ENCODE measurements at regions not wholly inside any gene's neighbourhood (a gene's known extent, or its start where the extent isn't known, plus 50 kb on each side); places are given as distances from the start of the nearest gene placed in this dataset.

GRCh38 chr12:130074661-130075406, 87.4 kb upstream of the FZD10 start:
- no peak for DNase-seq

GRCh38 chr12:130075497-130076076, 86.7 kb upstream of the FZD10 start:
- no peak for DNase-seq

- DNase-seq, result no peak
Measured at GRCh38 chr12:130076126-130076525, 86.1 kb upstream of the FZD10 start.

GRCh38 chr12:130076752-130077151, 85.5 kb upstream of the FZD10 start:
- DNase-seq, result no peak

- DNase-seq, result no peak
Measured at GRCh38 chr12:130078852-130079251, 83.4 kb upstream of the FZD10 start.

DNA sequence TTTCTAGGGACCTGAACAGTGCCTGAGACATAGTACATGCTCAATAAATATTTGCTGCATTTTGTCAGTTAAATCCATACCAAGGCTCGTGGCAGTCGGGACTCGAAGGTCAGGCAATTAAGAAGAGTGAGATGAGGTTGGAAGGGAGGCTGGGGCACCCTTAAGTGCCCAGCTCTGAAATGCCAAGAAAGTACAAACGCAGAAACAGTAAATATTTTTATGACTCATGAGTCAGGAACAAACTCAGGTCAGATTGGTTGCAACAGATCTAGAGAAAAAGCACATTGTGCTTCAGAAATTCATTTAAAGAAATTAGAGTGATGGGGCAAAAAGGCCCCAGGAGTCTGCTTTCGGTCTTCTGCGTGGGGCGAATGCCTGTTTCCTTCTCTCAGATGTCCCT, 83.0 kb upstream of the FZD10 start:
- DNase-seq, result no peak

- no peak for DNase-seq
Measured at GRCh38 chr12:130080205-130080604, 82.1 kb upstream of the FZD10 start.

DNA sequence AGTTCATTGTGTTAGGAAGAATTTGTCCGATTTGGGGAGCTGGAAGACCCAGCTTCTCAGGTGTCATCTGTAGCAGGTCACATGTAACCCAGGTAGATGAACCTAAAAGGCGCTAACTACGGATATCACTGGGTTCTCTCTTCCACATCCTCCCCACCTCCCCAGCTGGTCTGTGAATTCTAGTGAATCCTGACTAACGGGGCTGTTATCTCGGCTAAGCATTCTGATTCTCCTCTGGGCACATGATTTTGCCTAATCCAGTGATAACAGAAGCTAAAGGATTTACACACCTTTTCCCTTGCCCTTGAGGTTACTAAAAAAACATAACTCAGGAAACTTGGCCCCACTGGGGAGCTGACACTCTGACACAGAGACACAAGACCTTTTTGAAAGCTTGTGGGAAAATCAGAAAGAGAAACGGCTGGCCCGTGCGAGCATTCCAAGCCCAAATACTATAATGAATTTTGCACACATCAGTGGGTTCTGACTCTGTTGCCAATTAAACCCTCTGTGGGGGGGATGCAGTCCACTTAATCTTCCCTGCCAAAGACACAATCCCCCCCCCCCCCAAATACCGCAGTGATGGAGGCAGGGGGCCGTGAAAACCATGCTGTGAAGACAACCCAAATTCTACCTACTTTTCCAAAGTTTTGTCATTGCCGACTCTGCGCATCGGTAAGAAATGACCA, 81.0 kb upstream of the FZD10 start:
- no peak for DNase-seq

- no peak for DNase-seq
Measured at GRCh38 chr12:130083002-130083401, 79.3 kb upstream of the FZD10 start.

DNA sequence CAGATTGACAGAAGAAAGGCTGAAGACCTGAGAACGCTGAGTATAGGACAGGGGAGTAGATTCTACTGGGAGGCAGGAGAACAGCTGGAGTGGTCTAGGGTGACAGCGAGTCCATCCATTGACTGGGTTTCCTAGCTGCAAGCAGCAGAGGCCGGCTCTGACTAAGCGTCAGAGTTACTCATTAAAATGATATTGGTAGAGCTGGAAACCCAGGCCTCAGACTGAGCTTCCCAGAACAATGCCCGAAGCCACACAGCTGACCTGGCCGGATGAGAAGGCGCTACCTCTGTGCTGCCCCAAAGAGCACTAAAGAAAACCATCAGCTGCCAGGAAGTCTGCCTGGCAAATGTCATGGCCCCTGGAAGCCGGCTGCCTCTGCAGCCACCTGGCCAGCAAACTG, 78.5 kb upstream of the FZD10 start:
- no peak for DNase-seq

- no peak for DNase-seq
Measured at GRCh38 chr12:130084359-130084758, 77.9 kb upstream of the FZD10 start.

DNA sequence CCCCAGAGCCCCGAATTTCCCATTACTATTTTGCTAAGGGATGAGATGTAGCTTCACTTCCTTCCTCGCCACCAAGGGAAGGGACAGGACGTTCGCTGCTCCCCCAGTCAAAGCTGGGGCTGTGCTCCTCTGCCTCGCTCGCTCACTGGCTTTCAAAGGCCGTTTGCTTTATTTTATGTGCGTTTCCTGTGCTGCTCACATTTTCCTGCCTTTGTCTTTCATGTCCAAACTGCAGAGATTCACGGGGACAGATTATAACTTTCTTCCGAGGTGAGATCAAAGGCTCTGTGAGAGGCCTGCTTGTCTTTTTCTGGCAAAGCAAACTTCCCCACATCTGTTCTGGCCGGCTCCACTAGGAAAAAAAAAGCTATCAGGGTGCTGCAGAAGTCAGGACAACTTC, 76.0 kb upstream of the FZD10 start:
- no peak for DNase-seq

GRCh38 chr12:130086797-130087196, 75.5 kb upstream of the FZD10 start:
- no peak for DNase-seq

DNA sequence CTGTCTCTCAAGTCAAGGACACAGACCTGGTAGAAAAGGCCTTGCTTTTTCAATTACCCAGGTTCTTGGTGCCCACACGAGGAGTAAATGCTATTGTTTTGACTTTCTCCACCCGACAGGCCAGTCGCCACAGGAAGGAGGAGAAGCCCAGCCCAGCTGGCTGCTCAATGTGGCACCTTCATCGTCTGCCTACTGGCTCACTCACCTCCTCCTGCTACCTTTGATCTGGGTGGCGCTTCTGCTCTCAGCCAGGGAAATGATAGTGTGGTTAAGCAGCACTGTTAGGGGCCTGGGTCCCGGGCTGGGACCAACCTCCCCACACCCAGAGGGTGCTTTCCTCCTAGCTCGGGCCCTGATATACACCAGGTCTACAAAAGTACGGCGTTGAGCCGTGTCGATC, 75.0 kb upstream of the FZD10 start:
- no peak for DNase-seq

- no peak for DNase-seq
Measured at GRCh38 chr12:130088504-130088903, 73.8 kb upstream of the FZD10 start.

- DNase-seq, result no peak
Measured at GRCh38 chr12:130090542-130090941, 71.7 kb upstream of the FZD10 start.

- DNase-seq, result no peak
Measured at GRCh38 chr12:130093380-130093779, 68.9 kb upstream of the FZD10 start.

DNA sequence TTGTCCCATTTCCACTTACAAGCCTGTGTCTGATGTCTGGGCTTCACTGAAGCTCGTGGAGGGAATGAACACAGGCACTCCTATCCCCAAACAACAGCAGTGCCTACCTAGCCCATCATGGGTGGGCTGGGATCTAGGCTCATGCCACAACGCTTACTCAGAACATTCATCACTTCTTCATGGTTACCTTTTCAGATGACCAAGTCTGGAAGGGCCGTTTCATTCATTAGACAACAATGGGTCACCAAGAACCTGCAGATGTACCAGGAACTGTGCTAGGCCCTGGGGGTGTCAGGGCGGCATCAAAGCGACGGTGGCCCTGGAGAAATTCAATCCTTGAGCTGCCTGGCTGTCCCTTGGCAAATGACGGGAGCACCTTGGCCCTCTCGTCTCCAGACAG, 64.9 kb upstream of the FZD10 start:
- DNase-seq, result no peak

GRCh38 chr12:130097798-130098255, 64.4 kb upstream of the FZD10 start:
- no peak for DNase-seq

DNA sequence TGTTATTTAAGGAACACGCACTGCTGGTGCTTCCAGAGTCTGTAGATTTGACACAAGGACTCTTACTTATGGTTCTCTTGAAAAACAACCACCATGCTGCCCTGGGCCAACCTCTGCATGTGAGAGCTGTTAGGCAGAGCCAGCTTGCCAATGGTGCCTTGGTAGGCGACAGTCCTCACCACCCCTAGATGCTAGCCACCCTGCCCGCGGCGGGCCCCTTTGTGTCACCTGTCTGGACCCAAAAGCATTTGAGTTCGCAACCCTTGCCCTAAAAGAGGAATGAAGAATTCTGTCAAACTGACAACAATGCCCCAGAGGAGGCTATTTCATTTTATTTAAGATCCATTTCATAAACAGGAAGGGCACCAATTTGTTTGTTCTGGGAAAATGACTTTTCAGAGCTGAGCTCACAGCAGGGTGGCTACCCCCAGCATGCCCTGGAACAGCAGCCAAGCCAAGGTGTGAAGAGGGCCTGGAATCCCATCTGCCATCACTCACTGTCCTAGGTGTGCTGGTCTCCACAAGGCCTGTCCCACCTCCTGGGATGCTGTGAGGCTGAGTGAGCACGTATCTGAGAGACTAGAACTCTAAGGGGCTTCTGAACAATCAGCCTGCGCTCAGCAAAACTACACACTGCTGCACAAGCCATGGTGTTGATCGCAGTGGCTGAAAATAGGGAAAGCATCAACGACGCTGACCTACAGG, 63.8 kb upstream of the FZD10 start:
- DNase-seq, result no peak

DNA sequence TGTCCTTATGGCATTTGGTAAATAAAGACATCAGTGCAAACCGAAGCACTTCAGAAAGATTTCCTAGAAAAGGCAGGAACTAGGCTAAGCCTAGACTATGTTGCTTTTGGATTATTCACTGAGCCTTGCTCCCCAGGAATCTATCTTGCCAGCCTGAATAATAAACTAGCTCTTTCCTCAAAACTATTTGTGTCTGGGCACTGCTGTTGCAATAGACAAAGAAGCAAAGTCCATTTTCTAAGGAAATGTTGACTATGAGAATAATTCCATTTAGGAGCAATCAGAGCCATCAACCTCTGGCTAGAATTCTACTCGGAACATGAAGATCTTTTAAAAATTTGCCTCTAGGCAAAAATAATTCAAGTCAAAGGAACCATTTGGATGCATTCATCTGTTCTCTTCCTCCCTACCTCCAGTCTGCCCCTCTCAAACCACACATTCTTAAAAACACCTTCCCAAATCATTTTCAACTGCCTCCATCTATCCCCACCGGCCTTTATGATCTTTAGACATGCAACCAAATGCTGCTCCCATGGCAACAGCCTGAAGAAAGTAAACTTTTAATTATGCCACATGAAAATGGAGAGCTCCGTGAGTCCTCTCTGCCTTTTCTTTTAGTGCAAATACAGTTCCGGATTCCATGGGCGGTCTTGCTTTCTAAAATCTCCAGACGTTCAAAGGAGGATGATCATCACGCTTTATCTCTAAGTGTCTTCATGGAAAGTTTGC, 61.5 kb upstream of the FZD10 start:
- DNase-seq, result no peak

DNA sequence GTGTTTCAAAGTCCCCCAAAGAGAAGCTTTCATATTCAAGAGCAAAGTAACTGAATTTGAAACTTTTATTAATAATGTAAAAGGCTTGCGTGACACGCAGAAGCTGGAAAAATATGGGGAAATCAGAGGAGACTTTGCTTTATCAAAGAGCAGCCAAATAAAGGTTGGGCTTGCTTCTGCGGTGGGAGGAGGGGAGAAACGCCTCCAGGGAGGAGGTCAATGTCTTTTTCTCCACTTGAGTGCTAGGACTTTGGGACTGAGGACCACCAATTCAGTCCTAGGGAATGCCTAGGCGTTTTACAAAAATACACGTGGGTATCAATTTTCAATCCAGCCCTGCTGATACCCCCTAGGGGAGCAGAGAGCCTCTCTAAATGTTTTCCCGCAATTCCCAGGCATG, 60.9 kb upstream of the FZD10 start:
- DNase-seq, result no peak

- DNase-seq, result no peak
Measured at GRCh38 chr12:130102266-130102665, 60.0 kb upstream of the FZD10 start.
